ENCODE measurements at regions not wholly inside any gene's neighbourhood (a gene's known extent, or its start where the extent isn't known, plus 50 kb on each side); places are given as distances from the start of the nearest gene placed in this dataset.

DNA sequence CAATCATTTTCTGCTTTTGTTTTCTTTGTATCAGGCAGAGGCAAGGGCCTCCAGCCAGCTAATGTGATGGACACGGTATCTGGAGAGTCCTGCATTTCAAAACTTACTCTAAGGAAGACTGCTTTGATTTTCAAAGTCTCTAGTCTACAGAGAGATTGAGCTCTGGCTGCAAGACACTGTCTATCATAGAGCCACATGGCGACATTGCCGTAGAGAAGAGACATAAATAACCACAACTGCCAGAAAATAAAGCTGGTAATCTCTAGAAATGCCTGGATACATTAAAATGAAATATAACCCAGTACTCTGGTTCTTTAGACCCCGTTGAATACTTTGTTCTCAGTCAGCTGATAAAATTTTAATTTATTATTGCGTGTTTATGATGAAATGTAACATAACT, 90.8 kb downstream of the OTUD1 start:
- TF ChIP-seq TAF1 (IDR thresholded peaks at IDR 0.05; ENCODE audit: low read depth) (no peak), NFIC (IDR thresholded peaks at IDR 0.05) (no peak), EP300 (IDR thresholded peaks at IDR 0.05; ENCODE audit: borderline replicate concordance) (no peak), CREB1 (IDR thresholded peaks at IDR 0.05; ENCODE audit: low read depth) (no peak), RAD21 (IDR thresholded peaks at IDR 0.05; ENCODE audit: low read depth) (no peak)
- TF ChIP-seq, protein P1, sequence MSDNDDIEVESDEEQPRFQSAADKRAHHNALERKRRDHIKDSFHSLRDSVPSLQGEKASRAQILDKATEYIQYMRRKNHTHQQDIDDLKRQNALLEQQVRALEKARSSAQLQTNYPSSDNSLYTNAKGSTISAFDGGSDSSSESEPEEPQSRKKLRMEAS (IDR thresholded peaks at IDR 0.05), result no peak

All from Ishikawa (cell line).